Rectal smooth muscle tissue (tissue), 1 donor: ENCODE measurements at regions not wholly inside any gene's neighbourhood (a gene's known extent, or its start where the extent isn't known, plus 50 kb on each side); places are given as distances from the start of the nearest gene placed in this dataset.

ENCODE experiments used
- H3K27ac ChIP-seq: one replicate; pipeline ENCODE4 v1.7.0; 2013; ENCODE audit warnings: low read depth, low read length, inconsistent platforms
- H3K27me3 ChIP-seq: one replicate; pipeline ENCODE4 v1.7.0; 2013; ENCODE audit warnings: low read length; ENCODE audit not compliant: control insufficient read depth, insufficient read depth
- H3K36me3 ChIP-seq: one replicate; pipeline ENCODE4 v1.7.0; 2013; ENCODE audit warnings: low read length; ENCODE audit not compliant: control insufficient read depth, insufficient read depth
- H3K4me1 ChIP-seq: one replicate; pipeline ENCODE4 v1.7.0; 2013; ENCODE audit warnings: low read length; ENCODE audit not compliant: control insufficient read depth, insufficient read depth
- H3K4me3 ChIP-seq: one replicate; pipeline ENCODE4 v1.7.0; 2013; ENCODE audit warnings: low read length
- H3K9ac ChIP-seq: one replicate; pipeline ENCODE4 v1.7.0; 2013; ENCODE audit warnings: low read length

GRCh38 chr20:11247046-11248010 lies 573.5 kb upstream of the JAG1 start:
- Histone ChIP-seq H3K36me3 (no peaks in the 10 kb centered on the region), H3K27ac (no peak overlapping the region), H3K27me3 (no peaks in the 10 kb centered on the region), H3K9ac (no peak overlapping the region), H3K4me1 (no peaks in the 10 kb centered on the region), H3K4me3 (no peak overlapping the region)

GRCh38 chr20:11248011-11248409 lies 574.2 kb upstream of the JAG1 start:
- Histone ChIP-seq H3K27ac (no peak overlapping the region), H3K27me3 (no peaks in the 10 kb centered on the region), H3K4me1 (no peaks in the 10 kb centered on the region), H3K4me3 (no peak overlapping the region), H3K9ac (no peak overlapping the region), H3K36me3 (no peaks in the 10 kb centered on the region)

- Histone ChIP-seq H3K36me3 (no peaks in the 10 kb centered on the region), H3K4me3 (no peak overlapping the region), H3K27ac (no peak overlapping the region), H3K9ac (no peak overlapping the region), H3K27me3 (no peaks in the 10 kb centered on the region), H3K4me1 (no peaks in the 10 kb centered on the region)
These were observed 575.2 kb upstream of the JAG1 start for GRCh38 chr20:11248687-11249638.

GRCh38 chr20:11249683-11250082 lies 575.9 kb upstream of the JAG1 start:
- Histone ChIP-seq H3K27ac (no peak overlapping the region), H3K9ac (no peak overlapping the region), H3K36me3 (no peaks in the 10 kb centered on the region), H3K4me3 (no peak overlapping the region), H3K4me1 (no peaks in the 10 kb centered on the region), H3K27me3 (no peaks in the 10 kb centered on the region)

- no peak overlapping the region for H3K27ac ChIP-seq
- H3K4me1 ChIP-seq, result no peaks in the 10 kb centered on the region
These were observed 578.6 kb upstream of the JAG1 start for GRCh38 chr20:11252447-11252846.

GRCh38 chr20:11255455-11255854 lies 581.7 kb upstream of the JAG1 start:
- no peaks in the 10 kb centered on the region for H3K27me3 ChIP-seq
- no peaks in the 10 kb centered on the region for H3K4me1 ChIP-seq
- no peak overlapping the region for H3K4me3 ChIP-seq
- no peak overlapping the region for H3K27ac ChIP-seq
- no peak overlapping the region for H3K9ac ChIP-seq
- no peaks in the 10 kb centered on the region for H3K36me3 ChIP-seq

More at GRCh38 chr20:11252447-11252846, 578.6 kb upstream of the JAG1 start:
- no peaks in the 10 kb centered on the region for H3K27me3 ChIP-seq
- H3K4me3 ChIP-seq, result no peak overlapping the region
- no peak overlapping the region for H3K9ac ChIP-seq
- no peaks in the 10 kb centered on the region for H3K36me3 ChIP-seq

GRCh38 chr20:11255860-11256259 lies 582.1 kb upstream of the JAG1 start:
- H3K27ac ChIP-seq, result no peak overlapping the region
- no peaks in the 10 kb centered on the region for H3K36me3 ChIP-seq
- H3K4me1 ChIP-seq, result no peaks in the 10 kb centered on the region
- no peak overlapping the region for H3K9ac ChIP-seq
- H3K27me3 ChIP-seq, result no peaks in the 10 kb centered on the region
- no peak overlapping the region for H3K4me3 ChIP-seq

- Histone ChIP-seq H3K27ac (no peak overlapping the region), H3K27me3 (no peaks in the 10 kb centered on the region), H3K4me1 (no peaks in the 10 kb centered on the region), H3K9ac (no peak overlapping the region), H3K4me3 (no peak overlapping the region), H3K36me3 (no peaks in the 10 kb centered on the region)
These were observed 586.8 kb upstream of the JAG1 start for GRCh38 chr20:11260611-11261010.

- Histone ChIP-seq H3K27ac (no peak overlapping the region), H3K9ac (no peak overlapping the region), H3K4me3 (no peak overlapping the region), H3K4me1 (no peaks in the 10 kb centered on the region), H3K36me3 (no peaks in the 10 kb centered on the region), H3K27me3 (no peaks in the 10 kb centered on the region)
These were observed 587.8 kb upstream of the JAG1 start for GRCh38 chr20:11261533-11262000.

GRCh38 chr20:11266571-11266970 lies 592.8 kb upstream of the JAG1 start:
- H3K27ac ChIP-seq, result no peak overlapping the region
- no peaks in the 10 kb centered on the region for H3K36me3 ChIP-seq
- no peaks in the 10 kb centered on the region for H3K27me3 ChIP-seq
- peaks cover 4% of the 10 kb centered on the region for H3K4me1 ChIP-seq
- no peak overlapping the region for H3K9ac ChIP-seq
- no peak overlapping the region for H3K4me3 ChIP-seq

- Histone ChIP-seq H3K9ac (no peak overlapping the region), H3K4me3 (no peak overlapping the region), H3K27me3 (no peaks in the 10 kb centered on the region), H3K4me1 (peaks cover 4% of the 10 kb centered on the region), H3K36me3 (no peaks in the 10 kb centered on the region), H3K27ac (no peak overlapping the region)
These were observed 593.4 kb upstream of the JAG1 start for GRCh38 chr20:11267131-11267761.
